LNCaP clone FGC (cell line): ENCODE measurements at regions not wholly inside any gene's neighbourhood (a gene's known extent, or its start where the extent isn't known, plus 50 kb on each side); places are given as distances from the start of the nearest gene placed in this dataset.

Experiments
- DNase-seq: peaks from one replicate; pipeline ENCODE4 v3.0.0-alpha.2; 2011; ENCODE audit warnings: low read depth
- H3K4me3 ChIP-seq: 2 replicates; pipeline ENCODE4 v1.5.1; 2011; ENCODE audit warnings: mild to moderate bottlenecking, low read depth, low read length, control low read depth
- TF ChIP-seq, protein P1 (sequence below): IDR thresholded peaks from 2 replicates; pipeline ENCODE4 v1.5.1; 2012; ENCODE audit warnings: mild to moderate bottlenecking; ENCODE audit not compliant: control insufficient read depth, insufficient read depth; ENCODE audit errors: extremely low read depth

DNA sequence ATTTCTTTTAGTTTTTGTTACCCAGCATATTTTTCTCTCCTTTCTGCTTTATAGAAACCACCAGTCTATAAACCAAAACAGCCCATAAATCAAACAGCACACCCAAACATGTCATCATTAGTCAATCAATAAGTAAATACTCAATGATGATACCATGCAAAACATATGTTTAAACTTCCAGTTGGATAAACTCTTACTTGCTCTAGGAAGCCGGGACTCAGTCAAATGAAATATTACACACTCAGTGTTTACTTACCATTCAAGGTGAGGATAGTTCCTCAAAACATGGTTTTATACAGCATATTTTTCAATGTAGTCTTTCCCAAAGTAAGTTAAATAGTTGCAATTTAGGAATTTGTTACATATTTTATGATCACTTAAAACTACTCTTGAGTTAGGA, 343.6 kb upstream of the NXPH2 start:
- H3K4me3 ChIP-seq, result no peak overlapping the region
- TF ChIP-seq, protein P1, sequence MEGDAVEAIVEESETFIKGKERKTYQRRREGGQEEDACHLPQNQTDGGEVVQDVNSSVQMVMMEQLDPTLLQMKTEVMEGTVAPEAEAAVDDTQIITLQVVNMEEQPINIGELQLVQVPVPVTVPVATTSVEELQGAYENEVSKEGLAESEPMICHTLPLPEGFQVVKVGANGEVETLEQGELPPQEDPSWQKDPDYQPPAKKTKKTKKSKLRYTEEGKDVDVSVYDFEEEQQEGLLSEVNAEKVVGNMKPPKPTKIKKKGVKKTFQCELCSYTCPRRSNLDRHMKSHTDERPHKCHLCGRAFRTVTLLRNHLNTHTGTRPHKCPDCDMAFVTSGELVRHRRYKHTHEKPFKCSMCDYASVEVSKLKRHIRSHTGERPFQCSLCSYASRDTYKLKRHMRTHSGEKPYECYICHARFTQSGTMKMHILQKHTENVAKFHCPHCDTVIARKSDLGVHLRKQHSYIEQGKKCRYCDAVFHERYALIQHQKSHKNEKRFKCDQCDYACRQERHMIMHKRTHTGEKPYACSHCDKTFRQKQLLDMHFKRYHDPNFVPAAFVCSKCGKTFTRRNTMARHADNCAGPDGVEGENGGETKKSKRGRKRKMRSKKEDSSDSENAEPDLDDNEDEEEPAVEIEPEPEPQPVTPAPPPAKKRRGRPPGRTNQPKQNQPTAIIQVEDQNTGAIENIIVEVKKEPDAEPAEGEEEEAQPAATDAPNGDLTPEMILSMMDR, result no peak
- DNase-seq, result no peak

DNA sequence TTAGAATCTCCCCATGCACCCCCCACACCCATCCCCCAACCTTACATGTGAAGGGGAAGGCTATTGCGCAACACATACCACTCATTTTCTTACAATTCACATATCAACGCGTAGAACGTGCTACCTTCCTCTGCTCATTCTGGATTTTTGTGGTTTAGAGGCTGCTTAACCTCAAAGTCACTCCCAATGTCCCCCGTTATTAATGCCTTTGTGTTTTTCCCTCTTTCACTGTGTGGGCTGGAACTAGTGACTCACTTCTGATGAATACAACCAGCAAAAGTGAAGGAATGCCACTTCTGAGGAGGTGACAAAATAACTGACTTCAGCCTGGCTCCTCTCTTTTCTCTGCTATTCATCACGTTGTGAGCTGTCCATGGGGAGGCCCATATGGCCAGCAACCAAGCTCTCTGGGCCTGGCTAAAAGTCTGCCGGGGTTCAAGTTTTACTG, 342.5 kb upstream of the NXPH2 start:
- DNase-seq, result no peak
- H3K4me3 ChIP-seq, result no peak overlapping the region
- TF ChIP-seq, protein P1, result no peak

DNA sequence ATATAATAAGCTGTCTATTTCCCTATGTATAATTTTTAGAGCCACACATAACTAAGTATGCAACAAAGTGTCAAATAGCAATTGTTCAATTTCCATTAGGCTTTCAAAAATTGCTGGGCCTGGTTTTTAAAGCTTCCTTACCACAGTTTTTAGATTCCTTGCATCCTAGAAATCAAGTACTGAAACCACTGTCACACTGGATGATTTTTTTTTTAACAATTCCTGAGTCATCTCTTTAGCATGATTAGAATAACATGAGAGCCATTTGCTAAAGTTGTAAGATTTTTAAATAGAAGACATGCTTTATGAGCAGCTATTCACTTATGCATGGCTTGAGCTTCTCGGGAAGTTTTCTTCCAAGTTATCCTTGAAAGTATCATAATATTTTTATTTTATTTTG, 319.5 kb upstream of the NXPH2 start:
- TF ChIP-seq, protein P1, result no peak

DNA sequence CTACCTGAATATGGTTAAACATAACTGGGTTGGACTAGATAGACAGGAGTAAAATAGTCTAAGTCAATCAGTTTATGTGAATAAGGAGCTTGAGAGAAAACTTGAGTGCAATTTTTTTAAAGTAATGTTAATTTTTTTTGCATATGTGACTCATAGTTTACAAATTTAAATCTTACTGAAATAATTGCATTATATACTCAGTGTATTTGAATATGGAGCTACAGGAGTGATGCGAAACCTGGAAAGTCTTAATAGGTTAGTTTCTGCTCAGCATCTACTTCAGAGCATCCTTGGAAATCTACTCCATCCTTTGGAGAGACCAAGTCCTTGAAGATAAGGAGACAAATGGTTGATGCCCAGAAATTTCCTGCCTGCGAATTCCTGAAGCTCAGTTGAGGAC, 318.8 kb upstream of the NXPH2 start:
- DNase-seq, result no peak
- no peak overlapping the region for H3K4me3 ChIP-seq
- TF ChIP-seq, protein P1, result no peak

More for the DNA sequence above, 319.5 kb upstream of the NXPH2 start:
- no peak overlapping the region for H3K4me3 ChIP-seq
- DNase-seq, result no peak

DNA sequence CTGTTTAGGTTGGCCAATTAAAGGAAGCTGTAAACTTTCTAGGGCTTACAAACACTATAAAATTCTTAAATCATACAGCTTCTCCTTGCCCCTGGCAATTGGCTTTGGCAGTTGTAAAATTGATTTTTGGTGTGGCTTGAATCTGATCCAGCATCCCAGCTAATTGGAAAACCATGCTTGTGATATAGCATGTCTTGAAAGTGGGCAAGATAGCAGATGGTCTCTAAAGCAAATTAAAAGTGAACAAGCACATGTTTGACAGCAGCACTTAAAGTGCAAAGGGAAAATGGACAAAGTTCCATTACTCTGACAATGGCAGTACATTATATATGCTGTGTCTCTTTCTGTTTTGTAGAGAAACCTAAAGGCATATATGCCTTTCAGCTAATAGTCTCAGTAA, 302.9 kb upstream of the NXPH2 start:
- TF ChIP-seq, protein P1, result no peak
- DNase-seq, result peak; percentile 17
- no peak overlapping the region for H3K4me3 ChIP-seq

DNA sequence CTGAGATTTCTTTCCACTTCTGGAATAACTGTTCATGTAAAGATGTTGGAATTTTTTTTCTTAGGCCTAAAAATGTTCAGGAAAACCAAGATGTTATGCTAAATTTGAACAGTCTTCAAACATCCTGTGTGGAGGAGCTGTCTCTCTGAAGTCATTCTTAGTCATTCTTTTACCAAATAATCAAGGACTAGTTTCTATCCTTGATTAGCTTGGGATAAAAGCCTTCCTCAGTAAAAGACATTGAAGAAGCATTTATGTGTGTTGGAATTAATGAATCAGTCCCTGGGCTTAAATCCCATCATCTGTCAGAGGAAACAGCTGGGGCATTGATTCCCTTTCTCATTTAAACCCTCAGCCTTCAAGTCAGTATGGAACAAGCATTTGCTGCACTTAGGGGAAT, 300.1 kb upstream of the NXPH2 start:
- no peak for DNase-seq
- TF ChIP-seq, protein P1, result no peak
- H3K4me3 ChIP-seq, result no peak overlapping the region

DNA sequence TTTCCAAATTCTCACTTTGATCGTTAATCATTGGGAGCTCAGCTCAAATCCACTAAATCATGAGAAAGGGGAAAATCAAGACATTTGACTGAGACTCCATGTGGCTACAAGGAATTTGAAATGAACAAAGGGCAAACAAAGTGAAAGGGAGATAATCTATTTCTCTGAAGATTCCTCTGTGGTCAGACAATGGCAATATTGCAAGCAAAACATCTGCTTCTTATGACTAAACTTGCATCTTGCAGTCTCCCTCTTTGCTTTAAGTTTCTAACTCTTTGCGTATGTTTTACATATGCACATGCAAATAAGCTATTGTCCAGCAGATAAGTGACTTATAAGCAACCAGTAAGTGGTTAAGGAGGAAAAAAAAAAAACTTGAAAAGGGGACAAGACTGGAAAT, 299.1 kb upstream of the NXPH2 start:
- H3K4me3 ChIP-seq, result no peak overlapping the region
- TF ChIP-seq, protein P1, result no peak
- no peak for DNase-seq
